HCT116 (cell line): ENCODE measurements at regions not wholly inside any gene's neighbourhood (a gene's known extent, or its start where the extent isn't known, plus 50 kb on each side); places are given as distances from the start of the nearest gene placed in this dataset.

Experiments
- ATAC-seq: fragments of 200-7000 bp; cut with Tn5 transposase; 2 replicates; pipeline ENCODE4 v1.9.1; 2020; ENCODE audit warnings: mild to moderate bottlenecking, moderate library complexity
- BruUV-seq: library from RNA; stranded (reverse); fragments of 400-500 nt; replicated peaks from 2 replicates; lab custom pipeline; 2021; lab: Mats Ljungman, UMichigan
- CTCF ChIA-PET: fragments of 300-600 bp; sonication (Branson Sonifier 250); formaldehyde crosslinking; loops from one replicate; lab custom pipeline; 2021; ENCODE audit warnings: antibody characterized with exemption; lab: Charles Lee
- POLR2A ChIA-PET: fragments of 300-600, 350-600 bp; sonication (Branson Sonifier 250); formaldehyde crosslinking; loops from one replicate; lab custom pipeline; 2021; ENCODE audit warnings: antibody characterized with exemption; lab: Charles Lee
- RAD21 ChIA-PET, 2 experiments: fragments of 300-600 bp; sonication (Branson Sonifier 250); formaldehyde crosslinking; loops; one replicate each; lab custom pipeline; 2023; ENCODE audit warnings: low total read pairs in 2 of 2; ENCODE audit not compliant: uncharacterized antibody in 2 of 2, unreplicated experiment in 2 of 2, low non-redundant PET in 1 of 2; lab: Charles Lee
- DNase-seq: peaks from one replicate; pipeline ENCODE4 v3.0.0-alpha.2; 2010; ENCODE audit warnings: low read depth, low spot score
- H2AFZ ChIP-seq: fragments of 200-600 bp; shearing (Covaris generic), sonication (generic); 2 replicates; pipeline ENCODE4 v1.6.1; 2017; ENCODE audit warnings: low read depth, mixed run types, mixed read lengths, antibody characterized with exemption, low read length; ENCODE audit not compliant: poor library complexity, severe bottlenecking
- H3K27ac ChIP-seq: 2 replicates; pipeline ENCODE4 v1.5.1; 2012; ENCODE audit warnings: low read depth, low read length
- H3K27me3 ChIP-seq: fragments of 200-600 bp; sonication (generic); 2 replicates; pipeline ENCODE4 v1.6.1; 2016; ENCODE audit warnings: mixed run types, low read length, mixed read lengths; ENCODE audit not compliant: insufficient read depth
- H3K36me3 ChIP-seq, 2 experiments: fragments of 200-500 bp in 1 of 2; fragments of 200-600 bp in 1 of 2; sonication (Bioruptor generic) in 1 of 2; sonication (generic) in 1 of 2; 2 replicates each; pipeline versions ENCODE4 v1.5.1 to v1.6.1; 2014 to 2016; ENCODE audit warnings: low read length in 2 of 2, inconsistent platforms in 1 of 2, mixed read lengths in 1 of 2, mixed run types in 1 of 2; ENCODE audit not compliant: insufficient read depth in 2 of 2, control insufficient read depth in 1 of 2
- H3K4me1 ChIP-seq, 2 experiments: fragments of 200-600 bp in 1 of 2; sonication (generic) in 1 of 2; 2 replicates each; pipeline versions ENCODE4 v1.5.1 to v1.6.1; 2012 to 2017; ENCODE audit warnings: low read length in 2 of 2, inconsistent platforms in 1 of 2, mild to moderate bottlenecking in 1 of 2, mixed read lengths in 1 of 2, mixed run types in 1 of 2, moderate library complexity in 1 of 2; ENCODE audit not compliant: insufficient read depth in 2 of 2, control insufficient read depth in 1 of 2
- H3K4me2 ChIP-seq: fragments of 200-600 bp; sonication (generic); 2 replicates; pipeline ENCODE4 v1.6.1; 2017; ENCODE audit warnings: mixed run types, low read length, mixed read lengths
- H3K4me3 ChIP-seq, 2 experiments: fragments of 200-600 bp in 1 of 2; sonication (generic) in 1 of 2; replicated peaks in 1 of 2; 2 replicates each; pipeline ENCODE4 v1.5.1; 2011 to 2016; ENCODE audit warnings: low read length in 2 of 2, control low read depth in 1 of 2, low read depth in 1 of 2, mild to moderate bottlenecking in 1 of 2, mixed read lengths in 1 of 2, mixed run types in 1 of 2
- H3K79me2 ChIP-seq: fragments of 200-600 bp; sonication (generic); 2 replicates; pipeline ENCODE4 v1.6.1; 2017; ENCODE audit warnings: mild to moderate bottlenecking, mixed run types, low read length, moderate library complexity, mixed read lengths; ENCODE audit not compliant: insufficient read depth
- H3K9ac ChIP-seq: fragments of 200-600 bp; sonication (generic); 2 replicates; pipeline ENCODE4 v1.6.1; 2016; ENCODE audit warnings: low read length, mixed read lengths
- H3K9me2 ChIP-seq: fragments of 200-600 bp; sonication (generic), shearing (Covaris generic); 2 replicates; pipeline ENCODE4 v1.6.1; 2017; ENCODE audit warnings: mixed run types, mild to moderate bottlenecking, moderate library complexity; ENCODE audit not compliant: insufficient read depth
- H3K9me3 ChIP-seq, 2 experiments: fragments of 200-500 bp in 1 of 2; fragments of 200-600 bp in 1 of 2; sonication (Bioruptor generic) in 1 of 2; sonication (generic) in 1 of 2; 2 replicates each; pipeline ENCODE4 v1.6.1; 2014 to 2017; ENCODE audit warnings: low read length in 2 of 2, mixed read lengths in 2 of 2, inconsistent platforms in 1 of 2, low read depth in 1 of 2, mild to moderate bottlenecking in 1 of 2, mixed run types in 1 of 2, moderate library complexity in 1 of 2; ENCODE audit not compliant: control insufficient read depth in 1 of 2, insufficient read depth in 1 of 2
- H4K20me1 ChIP-seq: fragments of 200-600 bp; sonication (generic), shearing (Covaris generic); 2 replicates; pipeline ENCODE4 v1.6.1; 2017; ENCODE audit warnings: mixed run types, mild to moderate bottlenecking, moderate library complexity; ENCODE audit not compliant: insufficient read depth
- CBX3 ChIP-seq: IDR thresholded peaks from 2 replicates; pipeline ENCODE4 v1.6.1; 2012; ENCODE audit warnings: low read depth
- CEBPB ChIP-seq: IDR thresholded peaks from 2 replicates; pipeline ENCODE4 v1.6.1; 2012; ENCODE audit warnings: low read depth
- EGR1 ChIP-seq: IDR thresholded peaks from 2 replicates; pipeline ENCODE4 v1.6.1; 2012; ENCODE audit warnings: low read depth
- ELF1 ChIP-seq: IDR thresholded peaks from 2 replicates; pipeline ENCODE4 v1.6.1; 2012; ENCODE audit warnings: low read depth, borderline replicate concordance
- EZH2 ChIP-seq: fragments of 200-600 bp; sonication (generic); IDR thresholded peaks from 2 replicates; pipeline ENCODE4 v1.6.1; 2017; ENCODE audit warnings: antibody characterized with exemption, mixed run types
- EZH2phosphoT487 ChIP-seq: fragments of 200-600 bp; IDR thresholded peaks from 2 replicates; pipeline ENCODE4 v1.6.1; 2018; ENCODE audit warnings: antibody characterized with exemption, borderline replicate concordance
- FOSL1 ChIP-seq: IDR thresholded peaks from 2 replicates; pipeline ENCODE4 v1.6.1; 2012; ENCODE audit warnings: low read depth
- JUND ChIP-seq: IDR thresholded peaks from 2 replicates; pipeline ENCODE4 v1.6.1; 2012
- RAD21 ChIP-seq: IDR thresholded peaks from 2 replicates; pipeline ENCODE4 v1.6.1; 2012; ENCODE audit warnings: low read depth, mild to moderate bottlenecking
- SIN3A ChIP-seq: IDR thresholded peaks from 2 replicates; pipeline ENCODE4 v1.6.1; 2012; ENCODE audit warnings: low read depth
- SRF ChIP-seq: IDR thresholded peaks from 2 replicates; pipeline ENCODE4 v1.6.1; 2012; ENCODE audit warnings: low read depth
- TCF7L2 ChIP-seq: IDR thresholded peaks from 2 replicates; pipeline ENCODE4 v1.7.0; 2011; ENCODE audit warnings: borderline replicate concordance, inconsistent platforms; ENCODE audit not compliant: insufficient read depth, insufficient read length; ENCODE audit errors: extremely low read depth
- ZNF274 ChIP-seq: fragments of 200-500 bp; sonication (Bioruptor generic); IDR thresholded peaks from 2 replicates; pipeline ENCODE4 v1.6.1; 2014; ENCODE audit warnings: mild to moderate bottlenecking, low read depth, low read length, inconsistent platforms
- intact Hi-C: fragments of 100-400 bp; cut with micrococcal nuclease; formaldehyde crosslinking; loops from 2 replicates; pipeline ENCODE4 v1.10.0; 2022
- TF ChIP-seq, protein P1 (sequence below): IDR thresholded peaks from 2 replicates; pipeline ENCODE4 v1.6.1; 2012; ENCODE audit warnings: low read depth
- TF ChIP-seq, protein P2 (sequence below): IDR thresholded peaks from 2 replicates; pipeline ENCODE4 v1.6.1; 2012
- TF ChIP-seq, protein P3 (sequence below): IDR thresholded peaks from 2 replicates; pipeline ENCODE4 v1.6.1; 2012
- TF ChIP-seq, protein P4 (sequence below): IDR thresholded peaks from 2 replicates; pipeline ENCODE4 v1.6.1; 2011; ENCODE audit warnings: mild to moderate bottlenecking, low read length, moderate library complexity; ENCODE audit not compliant: insufficient replicate concordance; ENCODE audit errors: extremely low read depth

DNA sequence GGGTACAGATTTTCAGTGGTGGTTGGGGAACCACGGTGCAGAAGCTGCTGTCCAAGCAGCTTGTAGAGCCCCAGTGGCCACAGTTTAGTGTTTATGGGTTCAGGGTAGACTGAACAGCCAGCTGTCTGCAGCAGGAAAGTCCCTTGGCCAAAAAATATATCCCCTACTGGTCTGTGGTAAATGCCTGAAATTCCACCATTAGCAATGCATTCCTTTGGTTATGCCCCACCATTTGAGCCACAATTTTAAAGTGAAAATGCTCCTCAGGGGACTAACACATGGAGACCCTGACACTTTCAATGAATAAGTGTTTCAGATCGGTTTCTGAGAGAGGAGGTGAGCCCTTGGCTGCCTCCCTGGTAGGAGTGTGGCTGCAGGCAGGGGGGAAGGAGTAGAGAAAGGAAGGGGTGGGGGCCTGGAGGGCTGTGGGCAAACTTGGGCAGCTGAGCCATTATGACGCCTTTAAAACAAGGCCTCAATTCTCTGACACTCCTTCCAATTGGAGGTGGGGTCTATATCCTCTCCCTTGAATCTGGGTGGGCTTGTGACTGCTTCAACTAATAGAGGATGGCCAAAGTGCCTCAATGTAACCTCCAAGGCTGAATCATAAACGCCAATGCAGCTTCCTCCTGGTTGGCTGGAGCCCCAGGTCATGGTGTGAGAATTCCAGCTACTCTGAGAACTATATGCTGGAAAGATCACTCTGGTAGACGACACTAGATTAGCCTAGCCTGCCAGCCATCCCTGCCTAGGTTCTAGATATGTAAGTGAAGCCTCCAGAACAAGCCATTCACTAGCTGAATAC is 75.8 kb upstream of the ATP6AP2 start (continued):
- TF ChIP-seq, protein P1, sequence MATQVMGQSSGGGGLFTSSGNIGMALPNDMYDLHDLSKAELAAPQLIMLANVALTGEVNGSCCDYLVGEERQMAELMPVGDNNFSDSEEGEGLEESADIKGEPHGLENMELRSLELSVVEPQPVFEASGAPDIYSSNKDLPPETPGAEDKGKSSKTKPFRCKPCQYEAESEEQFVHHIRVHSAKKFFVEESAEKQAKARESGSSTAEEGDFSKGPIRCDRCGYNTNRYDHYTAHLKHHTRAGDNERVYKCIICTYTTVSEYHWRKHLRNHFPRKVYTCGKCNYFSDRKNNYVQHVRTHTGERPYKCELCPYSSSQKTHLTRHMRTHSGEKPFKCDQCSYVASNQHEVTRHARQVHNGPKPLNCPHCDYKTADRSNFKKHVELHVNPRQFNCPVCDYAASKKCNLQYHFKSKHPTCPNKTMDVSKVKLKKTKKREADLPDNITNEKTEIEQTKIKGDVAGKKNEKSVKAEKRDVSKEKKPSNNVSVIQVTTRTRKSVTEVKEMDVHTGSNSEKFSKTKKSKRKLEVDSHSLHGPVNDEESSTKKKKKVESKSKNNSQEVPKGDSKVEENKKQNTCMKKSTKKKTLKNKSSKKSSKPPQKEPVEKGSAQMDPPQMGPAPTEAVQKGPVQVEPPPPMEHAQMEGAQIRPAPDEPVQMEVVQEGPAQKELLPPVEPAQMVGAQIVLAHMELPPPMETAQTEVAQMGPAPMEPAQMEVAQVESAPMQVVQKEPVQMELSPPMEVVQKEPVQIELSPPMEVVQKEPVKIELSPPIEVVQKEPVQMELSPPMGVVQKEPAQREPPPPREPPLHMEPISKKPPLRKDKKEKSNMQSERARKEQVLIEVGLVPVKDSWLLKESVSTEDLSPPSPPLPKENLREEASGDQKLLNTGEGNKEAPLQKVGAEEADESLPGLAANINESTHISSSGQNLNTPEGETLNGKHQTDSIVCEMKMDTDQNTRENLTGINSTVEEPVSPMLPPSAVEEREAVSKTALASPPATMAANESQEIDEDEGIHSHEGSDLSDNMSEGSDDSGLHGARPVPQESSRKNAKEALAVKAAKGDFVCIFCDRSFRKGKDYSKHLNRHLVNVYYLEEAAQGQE, result no peak
- TF ChIP-seq SIN3A, result no peak

DNA sequence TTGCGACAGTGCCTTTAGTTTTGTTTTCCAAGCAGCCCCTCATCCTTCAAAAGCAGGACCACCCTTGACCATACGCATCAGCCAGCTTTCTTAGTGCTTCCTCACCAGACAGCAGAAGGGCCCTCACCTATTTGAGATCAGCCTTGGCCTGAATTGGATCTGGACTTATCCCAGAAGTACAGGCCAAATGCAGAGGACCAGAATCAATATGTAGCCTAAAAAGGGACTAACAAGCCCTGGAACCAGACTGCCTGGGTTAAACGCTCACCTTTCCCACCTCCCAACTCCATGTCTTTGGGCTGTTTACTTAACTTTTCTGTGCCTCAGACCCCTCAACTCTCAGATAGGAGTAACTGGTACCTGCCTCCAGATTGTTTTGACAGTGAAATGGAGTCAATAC is 77.7 kb upstream of the ATP6AP2 start:
- ChIA-PET POLR2A (no interaction called here), CTCF (no interaction called here), RAD21 (no interaction called here)
- DNase-seq, result no peak
- ATAC-seq, result no peak
- TF ChIP-seq EGR1 (no peak), RAD21 (no peak), EZH2phosphoT487 (no peak), ELF1 (no peak), TCF7L2 (no peak), CEBPB (no peak), ZNF274 (no peak), EZH2 (no peak), FOSL1 (no peak), JUND (no peak), SIN3A (no peak), CBX3 (no peak), SRF (no peak)
- TF ChIP-seq, protein P2, sequence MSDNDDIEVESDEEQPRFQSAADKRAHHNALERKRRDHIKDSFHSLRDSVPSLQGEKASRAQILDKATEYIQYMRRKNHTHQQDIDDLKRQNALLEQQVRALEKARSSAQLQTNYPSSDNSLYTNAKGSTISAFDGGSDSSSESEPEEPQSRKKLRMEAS, result no peak
- TF ChIP-seq, protein P3, sequence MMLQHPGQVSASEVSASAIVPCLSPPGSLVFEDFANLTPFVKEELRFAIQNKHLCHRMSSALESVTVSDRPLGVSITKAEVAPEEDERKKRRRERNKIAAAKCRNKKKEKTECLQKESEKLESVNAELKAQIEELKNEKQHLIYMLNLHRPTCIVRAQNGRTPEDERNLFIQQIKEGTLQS, result no peak
- TF ChIP-seq, protein P4, sequence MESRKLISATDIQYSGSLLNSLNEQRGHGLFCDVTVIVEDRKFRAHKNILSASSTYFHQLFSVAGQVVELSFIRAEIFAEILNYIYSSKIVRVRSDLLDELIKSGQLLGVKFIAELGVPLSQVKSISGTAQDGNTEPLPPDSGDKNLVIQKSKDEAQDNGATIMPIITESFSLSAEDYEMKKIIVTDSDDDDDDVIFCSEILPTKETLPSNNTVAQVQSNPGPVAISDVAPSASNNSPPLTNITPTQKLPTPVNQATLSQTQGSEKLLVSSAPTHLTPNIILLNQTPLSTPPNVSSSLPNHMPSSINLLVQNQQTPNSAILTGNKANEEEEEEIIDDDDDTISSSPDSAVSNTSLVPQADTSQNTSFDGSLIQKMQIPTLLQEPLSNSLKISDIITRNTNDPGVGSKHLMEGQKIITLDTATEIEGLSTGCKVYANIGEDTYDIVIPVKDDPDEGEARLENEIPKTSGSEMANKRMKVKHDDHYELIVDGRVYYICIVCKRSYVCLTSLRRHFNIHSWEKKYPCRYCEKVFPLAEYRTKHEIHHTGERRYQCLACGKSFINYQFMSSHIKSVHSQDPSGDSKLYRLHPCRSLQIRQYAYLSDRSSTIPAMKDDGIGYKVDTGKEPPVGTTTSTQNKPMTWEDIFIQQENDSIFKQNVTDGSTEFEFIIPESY, result no peak
- no peak overlapping the region for H3K4me2 ChIP-seq
- no peak overlapping the region for H3K9ac ChIP-seq
- H3K79me2 ChIP-seq, result no peaks in the 10 kb centered on the region
- H3K9me3 ChIP-seq, result no peaks in the 10 kb centered on the region
- H3K27ac ChIP-seq, result no peak overlapping the region
- H2AFZ ChIP-seq, result no peak overlapping the region
- H3K4me3 ChIP-seq, result no peak overlapping the region
- H3K9me2 ChIP-seq, result no peaks in the 10 kb centered on the region
- peaks cover 0 to 8% of the 10 kb centered on the region in 2 experiments; a peak in 2 of 4 replicates for H3K4me1 ChIP-seq
- no peaks in the 10 kb centered on the region for H3K27me3 ChIP-seq
- no peaks in the 10 kb centered on the region for H4K20me1 ChIP-seq
- no peaks in the 10 kb centered on the region for H3K36me3 ChIP-seq
- intact Hi-C loops, result no loop called here
- no TSS peak for BruUV-seq
